ENCODE measurements at regions not wholly inside any gene's neighbourhood (a gene's known extent, or its start where the extent isn't known, plus 50 kb on each side); places are given as distances from the start of the nearest gene placed in this dataset.

DNA sequence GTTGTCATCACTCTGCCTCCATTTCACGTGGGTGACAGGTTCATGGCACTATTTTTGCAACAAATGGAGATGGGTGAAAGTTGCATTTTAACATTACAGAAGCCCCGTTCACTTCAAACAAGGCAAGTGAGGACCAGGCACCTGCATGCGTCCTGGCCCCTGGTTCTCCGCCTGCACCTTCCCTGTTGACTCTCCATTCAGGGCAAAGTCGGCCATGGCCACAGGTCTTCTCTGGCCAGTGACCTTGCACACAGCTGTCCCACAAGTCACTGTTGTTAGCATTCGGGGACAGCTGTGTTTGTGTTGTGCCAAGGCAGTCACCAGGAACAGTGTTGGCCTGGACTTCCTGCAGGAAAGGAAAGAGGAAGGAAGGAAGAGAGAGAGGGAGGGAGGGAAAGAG lies 554.9 kb downstream of the TCERG1L start:
- Histone ChIP-seq H3K9ac (ENCODE audit: control insufficient read depth, extremely low read depth, insufficient read depth, low read length) (no peak overlapping the region), H3K4me2 (ENCODE audit: control insufficient read depth, extremely low read depth, insufficient read depth, low read depth, low read length) (no peak overlapping the region), H3K4me3 (ENCODE audit: control insufficient read depth in 2 of 3, extremely low read depth in 1 of 3, insufficient read depth in 2 of 3, low read depth in 1 of 3, low read length in 3 of 3) (no peak overlapping the region), H3K9me3 (ENCODE audit: control insufficient read depth, low read depth, low read length) (peaks cover 15% of the 10 kb centered on the region), H4K20me1 (ENCODE audit: control insufficient read depth, extremely low read depth, insufficient read depth, low read length) (no peaks in the 10 kb centered on the region), H3K27ac (ENCODE audit: control insufficient read depth, insufficient read depth, low read length) (no peak overlapping the region), H2AFZ (ENCODE audit: control insufficient read depth, low read length) (no peak overlapping the region), H3K79me2 (ENCODE audit: control insufficient read depth, insufficient read depth, low read length) (no peaks in the 10 kb centered on the region), H3K4me1 (ENCODE audit: control insufficient read depth, extremely low read depth, insufficient read depth, low read length) (no peaks in the 10 kb centered on the region), H3K9me1 (ENCODE audit: control insufficient read depth, extremely low read depth, insufficient read depth, low read length) (no peaks in the 10 kb centered on the region), H3K36me3 (ENCODE audit: control insufficient read depth in 2 of 2, extremely low read depth in 1 of 2, insufficient read depth in 2 of 2, low read length in 2 of 2) (no peaks in the 10 kb centered on the region), H3K27me3 (ENCODE audit: control insufficient read depth, extremely low read depth, insufficient read depth, low read length) (no peaks in the 10 kb centered on the region)
- FAIRE-seq (no peak), DNase-seq (ENCODE audit: low read depth, low spot score) (no peak)
- TF ChIP-seq EZH2 (IDR thresholded peaks at IDR 0.05; ENCODE audit: low read length) (no peak), CTCF (optimal IDR thresholded peaks at IDR 0.05 in 1 of 3, IDR thresholded peaks at IDR 0.05 in 1 of 3, conservative IDR thresholded peaks at IDR 0.05 in 1 of 3; ENCODE audit: extremely low read depth in 1 of 3, insufficient read depth in 2 of 3, low read length in 3 of 3) (no peak)
- dilution Hi-C loops (cut with MboI; ENCODE audit: extremely low pct_ligation_motif_present, low sequenced_read_pairs), result no loop called here

DNA sequence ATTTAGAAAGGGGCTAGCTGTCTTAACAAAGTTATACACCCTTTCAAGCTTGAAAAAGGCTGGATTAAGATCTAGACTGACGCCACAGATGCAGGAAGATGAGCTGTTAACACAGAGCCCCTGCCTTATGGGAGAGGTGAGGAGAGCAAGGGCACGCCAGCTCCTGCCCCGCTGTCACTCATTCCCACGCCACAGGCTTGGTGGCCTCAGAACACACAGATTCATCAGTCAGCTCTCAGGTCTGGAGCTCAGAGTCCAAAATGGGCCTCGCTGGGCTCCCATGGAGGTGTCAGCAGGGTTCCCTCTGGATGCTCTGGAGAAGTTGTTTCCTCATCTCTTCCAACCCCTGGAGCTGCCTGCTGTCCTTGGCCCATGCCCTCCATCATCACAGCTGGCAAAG lies 554.2 kb downstream of the TCERG1L start:
- no peaks in the 10 kb centered on the region for H4K20me1 ChIP-seq (ENCODE audit: control insufficient read depth, extremely low read depth, insufficient read depth, low read length)
- no peaks in the 10 kb centered on the region for H3K36me3 ChIP-seq (ENCODE audit: control insufficient read depth in 2 of 2, extremely low read depth in 1 of 2, insufficient read depth in 2 of 2, low read length in 2 of 2)
- no peaks in the 10 kb centered on the region for H3K9me1 ChIP-seq (ENCODE audit: control insufficient read depth, extremely low read depth, insufficient read depth, low read length)
- H3K79me2 ChIP-seq (ENCODE audit: control insufficient read depth, insufficient read depth, low read length), result no peaks in the 10 kb centered on the region
- FAIRE-seq (no peak), DNase-seq (ENCODE audit: low read depth, low spot score) (no peak)
- no peak overlapping the region for H3K9ac ChIP-seq (ENCODE audit: control insufficient read depth, extremely low read depth, insufficient read depth, low read length)
- H3K4me1 ChIP-seq (ENCODE audit: control insufficient read depth, extremely low read depth, insufficient read depth, low read length), result no peaks in the 10 kb centered on the region
- no peak overlapping the region for H3K4me3 ChIP-seq (ENCODE audit: control insufficient read depth in 2 of 3, extremely low read depth in 1 of 3, insufficient read depth in 2 of 3, low read depth in 1 of 3, low read length in 3 of 3)
- dilution Hi-C loops (cut with MboI; ENCODE audit: extremely low pct_ligation_motif_present, low sequenced_read_pairs), result no loop called here
- TF ChIP-seq EZH2 (IDR thresholded peaks at IDR 0.05; ENCODE audit: low read length) (no peak), CTCF (optimal IDR thresholded peaks at IDR 0.05 in 1 of 3, IDR thresholded peaks at IDR 0.05 in 1 of 3, conservative IDR thresholded peaks at IDR 0.05 in 1 of 3; ENCODE audit: extremely low read depth in 1 of 3, insufficient read depth in 2 of 3, low read length in 3 of 3) (no peak)
- H2AFZ ChIP-seq (ENCODE audit: control insufficient read depth, low read length), result no peak overlapping the region
- H3K4me2 ChIP-seq (ENCODE audit: control insufficient read depth, extremely low read depth, insufficient read depth, low read depth, low read length), result no peak overlapping the region
- peaks cover 16% of the 10 kb centered on the region for H3K9me3 ChIP-seq (ENCODE audit: control insufficient read depth, low read depth, low read length)
- no peaks in the 10 kb centered on the region for H3K27me3 ChIP-seq (ENCODE audit: control insufficient read depth, extremely low read depth, insufficient read depth, low read length)
- no peak overlapping the region for H3K27ac ChIP-seq (ENCODE audit: control insufficient read depth, insufficient read depth, low read length)
